ENCODE measurements at regions not wholly inside any gene's neighbourhood (a gene's known extent, or its start where the extent isn't known, plus 50 kb on each side); places are given as distances from the start of the nearest gene placed in this dataset.

- no peaks in the 10 kb centered on the region for H3K9me3 ChIP-seq
- H3K27me3 ChIP-seq, result no peaks in the 10 kb centered on the region
- H3K4me1 ChIP-seq, result no peaks in the 10 kb centered on the region
- H3K4me3 ChIP-seq, result no peak overlapping the region
- TF ChIP-seq POLR2A (IDR thresholded peaks at IDR 0.05), result no peak
- no peak overlapping the region for H3K27ac ChIP-seq
- no peaks in the 10 kb centered on the region for H3K36me3 ChIP-seq
- DNase-seq, result no peak
These were observed 525.5 kb upstream of the RGMA start for GRCh38 chr15:93614386-93615104.

GRCh38 chr15:93613386-93613785, 524.4 kb upstream of the RGMA start:
- TF ChIP-seq CTCF (IDR thresholded peaks at IDR 0.05), result no peak
- TF ChIP-seq POLR2A (IDR thresholded peaks at IDR 0.05), result no peak
- Histone ChIP-seq H3K36me3 (no peaks in the 10 kb centered on the region), H3K27me3 (no peaks in the 10 kb centered on the region), H3K9me3 (no peaks in the 10 kb centered on the region), H3K4me3 (no peak overlapping the region), H3K4me1 (no peaks in the 10 kb centered on the region), H3K27ac (no peak overlapping the region)
- DNase-seq, result no peak

DNA sequence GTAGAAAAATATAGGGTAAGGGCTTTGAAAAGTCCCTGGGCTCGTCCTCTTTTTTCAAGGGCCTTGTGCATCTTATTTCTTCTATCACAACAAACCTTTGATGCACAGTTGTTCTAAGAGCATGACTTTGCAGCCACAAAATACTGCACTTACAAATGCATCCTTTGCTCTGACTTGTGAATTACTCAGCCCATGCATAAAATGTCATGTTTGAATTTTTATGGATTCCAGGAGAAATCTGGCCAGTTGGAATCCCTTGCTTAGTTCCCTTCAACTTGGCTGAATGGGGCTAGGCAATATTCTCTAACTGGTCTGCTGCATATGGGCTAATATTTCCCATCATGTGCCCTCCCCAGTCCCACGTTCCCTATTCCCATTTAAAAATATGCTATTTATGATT, 523.9 kb upstream of the RGMA start:
- Histone ChIP-seq H3K4me3 (no peak overlapping the region), H3K4me1 (no peaks in the 10 kb centered on the region), H3K27ac (no peak overlapping the region), H3K27me3 (no peaks in the 10 kb centered on the region), H3K36me3 (no peaks in the 10 kb centered on the region), H3K9me3 (no peaks in the 10 kb centered on the region)
- TF ChIP-seq POLR2A (IDR thresholded peaks at IDR 0.05), result no peak
- no peak for TF ChIP-seq CTCF (IDR thresholded peaks at IDR 0.05)
- DNase-seq, result no peak

GRCh38 chr15:93610944-93611343, 521.9 kb upstream of the RGMA start:
- no peaks in the 10 kb centered on the region for H3K4me1 ChIP-seq

DNA sequence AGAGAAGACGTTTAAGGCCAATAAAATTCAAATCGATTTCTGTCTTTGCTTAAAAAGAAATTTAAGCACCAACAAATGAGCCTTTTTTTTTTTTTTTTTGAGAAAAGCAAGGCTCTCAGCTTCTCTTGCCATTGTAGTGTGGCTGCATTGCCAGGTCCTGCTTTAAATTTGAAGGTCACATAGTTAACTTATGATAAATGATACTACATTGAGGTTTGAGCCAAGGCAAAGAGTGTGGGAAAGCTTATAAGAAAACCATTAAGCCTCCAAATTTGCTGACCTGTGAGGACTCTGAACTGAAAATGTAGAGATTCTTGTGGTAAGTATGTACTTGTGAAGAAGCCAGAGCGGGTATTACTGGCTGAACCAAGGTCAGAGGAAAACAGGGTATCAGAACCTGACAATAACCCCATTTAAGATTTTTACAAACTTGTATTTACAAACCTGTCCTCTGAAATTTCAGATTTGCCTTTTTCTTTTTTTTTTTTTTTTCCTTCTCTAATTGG, 519.7 kb upstream of the RGMA start:
- Histone ChIP-seq H3K4me3 (no peak overlapping the region), H3K27ac (no peak overlapping the region), H3K4me1 (no peaks in the 10 kb centered on the region), H3K27me3 (no peaks in the 10 kb centered on the region), H3K9me3 (no peaks in the 10 kb centered on the region), H3K36me3 (no peaks in the 10 kb centered on the region)
- TF ChIP-seq CTCF (IDR thresholded peaks at IDR 0.05) (no peak), POLR2A (IDR thresholded peaks at IDR 0.05) (no peak)
- no peak for DNase-seq

More at GRCh38 chr15:93610944-93611343, 521.9 kb upstream of the RGMA start:
- DNase-seq, result no peak
- TF ChIP-seq CTCF (IDR thresholded peaks at IDR 0.05) (no peak), POLR2A (IDR thresholded peaks at IDR 0.05) (no peak)
- Histone ChIP-seq H3K27ac (no peak overlapping the region), H3K4me3 (no peak overlapping the region), H3K36me3 (no peaks in the 10 kb centered on the region), H3K9me3 (no peaks in the 10 kb centered on the region), H3K27me3 (no peaks in the 10 kb centered on the region)

DNA sequence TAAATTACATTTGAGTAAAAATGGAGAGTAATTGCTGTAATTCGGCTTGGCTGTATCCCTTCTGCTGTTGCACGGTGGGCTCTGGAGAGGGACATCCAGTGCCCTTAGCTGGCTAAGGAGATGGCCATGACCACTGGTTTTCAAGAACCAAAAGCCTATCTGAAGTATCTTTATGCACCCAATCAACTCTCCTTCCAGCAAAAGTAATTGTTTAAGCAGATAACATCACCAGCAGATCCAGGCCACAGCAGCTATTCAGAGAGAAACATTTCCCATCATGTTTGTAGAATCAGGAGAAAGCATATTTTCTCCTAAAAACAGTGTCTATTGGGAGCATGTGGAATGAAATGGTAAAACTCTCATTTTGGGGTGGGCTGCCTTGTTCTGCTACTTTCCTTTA, 514.5 kb upstream of the RGMA start:
- Histone ChIP-seq H3K4me3 (no peak overlapping the region), H3K27me3 (no peaks in the 10 kb centered on the region), H3K9me3 (no peaks in the 10 kb centered on the region), H3K36me3 (no peaks in the 10 kb centered on the region), H3K27ac (no peak overlapping the region), H3K4me1 (no peaks in the 10 kb centered on the region)
- no peak for DNase-seq
- TF ChIP-seq POLR2A (IDR thresholded peaks at IDR 0.05) (no peak), CTCF (IDR thresholded peaks at IDR 0.05) (no peak)
